ENCODE measurements at regions not wholly inside any gene's neighbourhood (a gene's known extent, or its start where the extent isn't known, plus 50 kb on each side); places are given as distances from the start of the nearest gene placed in this dataset.

DNA sequence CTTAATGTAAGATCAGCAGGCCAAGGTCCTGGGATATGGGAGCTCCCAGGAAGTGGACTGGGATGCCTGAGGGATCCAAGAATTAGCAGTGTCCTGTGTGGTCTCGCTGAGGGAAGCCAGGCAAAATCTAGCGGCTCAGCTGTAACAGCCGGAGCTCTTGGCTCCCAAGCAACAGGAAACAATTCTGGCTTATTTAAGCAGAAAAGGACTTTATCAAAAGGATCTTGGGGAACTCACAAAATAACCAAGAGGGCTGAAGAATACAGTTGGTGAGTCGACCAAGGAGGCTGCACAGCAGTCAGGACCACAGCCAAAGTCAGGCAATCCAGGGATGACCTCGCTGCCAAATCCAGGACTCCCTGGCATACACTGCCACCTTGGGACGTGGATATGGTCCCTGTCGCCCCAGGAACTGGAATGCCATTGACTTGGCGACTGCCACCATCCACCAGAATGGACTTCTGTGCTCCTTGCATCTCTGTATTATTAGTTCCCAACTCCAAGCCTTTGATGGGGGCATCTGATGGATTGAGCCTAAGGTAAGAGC lies 165.3 kb upstream of the BCOR start:
- no peak overlapping the region for H3K4me2 ChIP-seq (ENCODE audit: low read depth, low read length)
- intact Hi-C loops (cut with micrococcal nuclease; ENCODE audit: unreplicated experiment) (no loop called here), in situ Hi-C loops (cut with HindIII; ENCODE audit: extremely low pct_ligation_motif_present, low pct_unique_long_range_greater_than_20kb) (loop anchor here (10.0 to 25.0 kb wide), 2 partner anchors 178 to 326 kb away; no protein-coding TSS in a partner anchor)
- TF ChIP-seq ZNF17 (CRISPR knock-in tag; IDR thresholded peaks at IDR 0.05) (no peak), KLF13 (CRISPR knock-in tag; IDR thresholded peaks at IDR 0.05) (no peak), ZNF570 (CRISPR knock-in tag; IDR thresholded peaks at IDR 0.05; ENCODE audit: borderline replicate concordance) (no peak), ZNF761 (CRISPR knock-in tag; conservative IDR thresholded peaks at IDR 0.05) (no peak), MTA1 (CRISPR knock-in tag; IDR thresholded peaks at IDR 0.05; ENCODE audit: borderline replicate concordance) (no peak), SP1 (IDR thresholded peaks at IDR 0.05) (no peak), SP1 (CRISPR knock-in tag; IDR thresholded peaks at IDR 0.05) (no peak), HOXA3 (CRISPR knock-in tag; IDR thresholded peaks at IDR 0.05) (no peak), NR3C1 (CRISPR knock-in tag; IDR thresholded peaks at IDR 0.05) (no peak), RCOR2 (CRISPR knock-in tag; IDR thresholded peaks at IDR 0.05) (no peak), KDM2A (CRISPR knock-in tag; IDR thresholded peaks at IDR 0.05; ENCODE audit: borderline replicate concordance, low read depth) (no peak), ZNF431 (CRISPR knock-in tag; IDR thresholded peaks at IDR 0.05; ENCODE audit: borderline replicate concordance, low read depth) (no peak), ZBTB3 (CRISPR knock-in tag; IDR thresholded peaks at IDR 0.05; ENCODE audit: borderline replicate concordance, low read depth) (no peak), RARG (CRISPR knock-in tag; IDR thresholded peaks at IDR 0.05; ENCODE audit: low read depth) (no peak), NR2F6 (IDR thresholded peaks at IDR 0.05) (no peak), NR2F6 (CRISPR knock-in tag; IDR thresholded peaks at IDR 0.05) (no peak)
- TF ChIP-seq, protein P1, sequence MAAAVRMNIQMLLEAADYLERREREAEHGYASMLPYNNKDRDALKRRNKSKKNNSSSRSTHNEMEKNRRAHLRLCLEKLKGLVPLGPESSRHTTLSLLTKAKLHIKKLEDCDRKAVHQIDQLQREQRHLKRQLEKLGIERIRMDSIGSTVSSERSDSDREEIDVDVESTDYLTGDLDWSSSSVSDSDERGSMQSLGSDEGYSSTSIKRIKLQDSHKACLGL (CRISPR knock-in tag; IDR thresholded peaks at IDR 0.05) = no peak
- H3K79me2 ChIP-seq (ENCODE audit: insufficient read depth, low read length) = no peaks in the 10 kb centered on the region
- H3K4me1 ChIP-seq (ENCODE audit: insufficient read depth, low read length) = peaks cover 29% of the 10 kb centered on the region
- no peaks in the 10 kb centered on the region for H3K36me3 ChIP-seq (replicated peaks in 1 of 2; ENCODE audit: control insufficient read depth in 1 of 2, insufficient read depth in 2 of 2, low read length in 2 of 2)
- no peak for ATAC-seq
- no peak for DNase-seq (ENCODE audit: low spot score)
- no peaks in the 10 kb centered on the region for H3K9me3 ChIP-seq (ENCODE audit: low read length)
- no peaks in the 10 kb centered on the region for H4K20me1 ChIP-seq (ENCODE audit: insufficient read depth, low read length)
- POLR2A ChIA-PET = interaction anchor here (0.8 to 1.9 kb wide), 2 partner anchors 86 to 180 kb away, joined by 3 to 8 read pairs; no protein-coding TSS in a partner anchor
- WGBS (ENCODE audit: low lambda C conversion rate) = 0% methylated on average over 2 of the region's 8 CpGs
- FAIRE-seq = no peak
- CTCF ChIA-PET (ENCODE audit: low intra/inter-chr PET ratio, low total read pairs) = no interaction called here
- no peak overlapping the region for H3K9ac ChIP-seq (ENCODE audit: insufficient read depth, low read depth, low read length)
- H3K27me3 ChIP-seq (ENCODE audit: control insufficient read depth in 1 of 2, insufficient read depth in 2 of 2, low read length in 2 of 2) = no peaks in the 10 kb centered on the region; a peak in 1 of 5 replicates
- H3K27ac ChIP-seq (ENCODE audit: extremely low read length, insufficient read depth, low read length) = no peak overlapping the region
- H3K4me3 ChIP-seq (replicated peaks in 1 of 3; ENCODE audit: insufficient read depth in 1 of 3, low read depth in 2 of 3, low read length in 3 of 3) = no peak overlapping the region
- no peak overlapping the region for H2AFZ ChIP-seq (ENCODE audit: low read length)
- no TSS peak for BruUV-seq (replicated peaks)

All from HepG2 (cell line).